ENCODE measurements at regions not wholly inside any gene's neighbourhood (a gene's known extent, or its start where the extent isn't known, plus 50 kb on each side); places are given as distances from the start of the nearest gene placed in this dataset.
"Not testable (repeated sequence)": the region's sequence is repeated elsewhere in the genome, so short reads cannot be mapped to it uniquely, and the experiment has no call there.

DNA sequence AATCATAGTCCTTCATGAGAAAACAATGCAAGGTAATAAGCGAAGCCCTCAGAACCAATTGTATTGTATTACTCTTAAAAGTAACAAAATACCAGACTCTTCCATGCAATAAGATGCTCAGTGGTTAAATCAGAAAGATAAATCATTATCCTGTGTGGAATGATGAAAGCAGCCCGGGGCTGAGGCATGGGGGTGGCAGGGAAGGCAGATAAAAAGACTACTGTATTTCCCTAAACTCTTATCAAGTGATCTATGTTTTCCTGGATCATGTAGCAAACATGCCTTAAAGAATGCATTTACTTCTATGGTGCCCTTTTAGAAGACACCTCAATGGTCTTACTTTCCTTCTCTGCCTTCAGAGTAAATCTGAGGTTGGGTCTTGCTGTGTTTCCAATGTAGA, 105.6 kb upstream of the DAPK1 start:
- DNase-seq (ENCODE audit: low read depth in 1 of 2, low spot score in 1 of 2): no peak

GRCh38 chr9:87393706-87394230, 103.9 kb upstream of the DAPK1 start:
- no peak for DNase-seq (ENCODE audit: low read depth in 1 of 2, low spot score in 1 of 2)

- DNase-seq (ENCODE audit: low read depth in 1 of 2, low spot score in 1 of 2): no peak
Measured at GRCh38 chr9:87395804-87396479, 101.7 kb upstream of the DAPK1 start.

DNA sequence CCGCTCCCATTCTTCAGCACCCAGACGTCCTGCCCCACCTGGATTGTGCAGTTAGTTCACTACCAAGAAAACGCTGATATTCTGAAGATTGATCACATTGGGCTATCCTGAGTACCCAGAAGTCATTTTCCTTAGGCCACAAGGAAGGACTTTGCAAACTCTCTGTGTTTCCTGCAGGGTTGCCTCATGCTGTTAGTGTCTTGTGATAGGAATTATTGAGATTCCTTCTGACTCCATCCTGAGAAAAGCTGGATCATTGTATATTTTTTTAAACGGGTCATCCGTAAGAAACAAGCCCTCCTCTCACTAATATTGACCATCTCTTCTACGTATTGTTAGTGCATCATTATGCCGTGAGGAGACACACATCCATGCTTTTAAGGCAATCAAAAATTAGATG, 96.0 kb upstream of the DAPK1 start:
- DNase-seq (ENCODE audit: low read depth in 1 of 2, low spot score in 1 of 2): no peak

GRCh38 chr9:87402537-87402936, 95.1 kb upstream of the DAPK1 start:
- DNase-seq (ENCODE audit: low read depth in 1 of 2, low spot score in 1 of 2): no peak

DNA sequence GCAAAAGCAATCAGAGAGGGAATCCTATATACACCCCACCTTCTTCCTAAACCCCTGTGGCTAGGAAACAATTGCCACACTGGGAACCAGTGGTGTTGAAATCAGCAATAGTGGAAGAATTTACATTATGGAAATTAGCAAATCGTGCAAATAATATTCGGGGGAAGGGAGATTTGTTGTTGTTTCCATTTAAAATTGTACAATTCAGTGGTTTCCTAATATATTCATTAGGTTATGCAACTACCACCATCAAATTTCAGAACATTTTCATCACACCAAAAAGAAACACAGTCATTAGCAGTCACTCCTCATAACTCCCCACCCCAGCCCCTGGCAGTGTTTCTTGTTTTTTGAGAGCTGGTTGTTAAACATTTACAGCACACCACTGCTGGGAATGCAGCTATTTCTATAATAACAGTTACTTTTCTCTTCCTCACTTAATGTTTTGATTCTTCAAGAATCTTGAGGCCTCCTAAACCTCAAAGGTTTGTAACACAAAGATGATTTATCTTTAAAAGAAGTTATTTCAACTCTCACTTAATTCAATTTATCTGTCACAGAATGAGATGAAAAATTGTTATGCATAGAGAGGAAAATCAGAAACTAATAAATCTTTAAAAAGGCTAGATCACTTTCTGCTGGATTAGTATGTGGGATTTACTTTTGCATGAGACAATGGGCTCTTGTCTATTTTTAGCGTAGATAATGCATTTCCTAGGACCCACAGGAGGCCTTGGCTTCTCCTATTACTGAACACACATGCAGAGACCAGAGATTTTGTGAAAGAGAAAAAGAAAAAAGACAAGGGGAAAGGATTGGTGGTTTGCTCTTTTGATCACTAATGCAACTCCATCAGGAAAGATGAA, 91.8 kb upstream of the DAPK1 start:
- no peak for DNase-seq (ENCODE audit: low read depth in 1 of 2, low spot score in 1 of 2)

DNA sequence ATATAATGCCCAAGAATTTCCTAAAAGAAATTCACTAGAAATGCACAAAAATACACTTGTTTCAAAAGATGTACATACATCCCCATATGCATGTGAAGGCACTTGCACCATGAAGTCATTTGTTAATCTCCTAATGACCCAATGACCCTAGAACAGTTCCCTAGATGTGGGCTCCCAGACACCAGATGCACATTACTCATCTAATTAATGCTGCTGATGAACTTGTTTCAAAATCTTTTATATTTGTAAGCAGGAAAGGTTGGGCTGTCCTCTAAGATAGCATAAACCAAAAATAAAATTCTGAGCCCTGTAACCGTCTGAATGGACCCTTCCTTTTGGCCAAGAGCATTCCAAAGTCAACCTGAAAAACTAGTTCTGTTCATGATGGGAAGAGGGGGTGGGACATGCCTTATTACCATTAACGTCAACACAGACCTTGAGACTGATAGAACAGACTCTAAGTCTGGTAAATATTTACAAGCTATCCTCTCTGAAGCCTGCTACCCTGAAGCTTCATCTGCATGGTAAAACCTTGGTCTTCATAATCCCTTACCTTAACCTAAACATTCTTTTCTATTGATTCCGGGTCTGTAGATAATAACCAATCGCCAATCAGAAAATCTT, 91.0 kb upstream of the DAPK1 start:
- no peak for DNase-seq (ENCODE audit: low read depth in 1 of 2, low spot score in 1 of 2)

- DNase-seq (ENCODE audit: low read depth in 1 of 2, low spot score in 1 of 2): not testable (repeated sequence)
Measured at GRCh38 chr9:87410047-87411005, 87.3 kb upstream of the DAPK1 start.

- no peak for DNase-seq (ENCODE audit: low read depth in 1 of 2, low spot score in 1 of 2)
Measured at GRCh38 chr9:87420884-87421283, 76.8 kb upstream of the DAPK1 start.

DNA sequence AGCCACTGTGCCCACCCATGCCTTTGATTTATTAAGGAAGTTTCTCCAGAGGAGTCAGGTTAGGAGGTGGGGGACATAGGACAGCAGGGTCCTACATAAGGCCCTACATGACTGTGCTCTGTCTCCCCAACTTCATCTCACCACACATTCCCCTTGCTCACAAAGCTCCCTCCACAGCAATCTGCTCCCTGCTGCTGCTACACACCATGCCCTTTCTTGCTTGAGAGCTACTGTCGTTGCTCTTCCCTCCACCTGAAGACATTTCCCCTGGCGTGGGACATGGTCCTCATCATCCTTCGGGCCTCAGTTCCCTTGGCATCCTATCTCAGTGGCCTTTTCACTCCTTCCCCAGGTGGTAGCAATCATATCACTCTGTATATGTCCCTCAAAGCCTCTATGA, 75.9 kb upstream of the DAPK1 start:
- DNase-seq (ENCODE audit: low read depth in 1 of 2, low spot score in 1 of 2): no peak

- DNase-seq (ENCODE audit: low read depth in 1 of 2, low spot score in 1 of 2): no peak
Measured at GRCh38 chr9:87422999-87423398, 74.7 kb upstream of the DAPK1 start.

DNA sequence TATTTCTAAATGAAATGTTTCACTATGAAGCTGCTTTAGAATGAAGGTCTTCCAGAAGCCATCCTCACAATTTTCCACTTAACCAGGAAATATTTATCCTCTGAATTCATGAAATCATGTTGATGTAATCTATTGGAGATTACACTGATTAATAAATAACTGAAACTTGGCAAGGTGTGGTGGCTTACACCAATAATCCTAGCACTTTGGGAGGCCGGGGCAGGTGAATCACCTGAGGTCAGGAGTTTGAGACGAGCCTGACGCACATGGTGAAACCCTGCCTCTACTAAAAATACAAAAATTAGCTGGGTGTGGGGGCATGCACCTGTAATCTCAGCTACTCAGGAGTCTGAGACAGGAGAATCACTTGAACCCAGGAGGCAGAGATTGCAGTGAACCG, 73.8 kb upstream of the DAPK1 start:
- not testable (repeated sequence) for DNase-seq (ENCODE audit: low read depth in 1 of 2, low spot score in 1 of 2)

GRCh38 chr9:87425202-87425601, 72.5 kb upstream of the DAPK1 start:
- DNase-seq (ENCODE audit: low read depth in 1 of 2, low spot score in 1 of 2): no peak

DNA sequence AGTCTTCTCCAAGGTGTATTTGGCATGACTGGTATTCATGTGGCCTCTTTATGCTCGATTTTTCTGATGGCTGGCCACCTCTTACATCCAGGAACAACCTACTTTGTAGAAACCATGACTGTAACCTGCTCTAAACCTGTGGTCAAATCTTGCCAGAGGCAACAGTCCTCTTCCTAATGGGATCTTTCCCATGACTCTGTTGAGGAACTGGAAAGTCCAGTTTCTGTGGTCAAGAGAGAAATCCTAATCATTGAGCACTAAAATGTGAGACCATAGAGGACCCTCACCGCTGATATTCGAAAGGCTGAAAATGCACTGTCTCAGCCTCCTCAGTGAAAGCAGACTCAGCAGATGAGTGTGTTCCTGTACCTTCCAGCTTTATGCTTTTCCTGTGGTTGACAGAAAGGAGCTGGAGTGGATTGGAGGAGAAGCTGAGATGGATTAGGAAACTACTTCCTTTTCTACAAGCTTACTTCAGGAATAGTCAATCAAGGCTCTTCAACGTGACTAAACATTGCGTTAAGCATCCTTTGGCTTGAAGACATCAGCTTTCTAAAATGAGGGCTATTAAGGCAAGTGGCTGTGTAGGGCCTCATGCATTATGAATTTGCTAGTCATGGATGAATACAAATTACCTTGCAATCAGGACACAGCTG, 69.7 kb upstream of the DAPK1 start:
- DNase-seq (ENCODE audit: low read depth in 1 of 2, low spot score in 1 of 2): no peak

DNA sequence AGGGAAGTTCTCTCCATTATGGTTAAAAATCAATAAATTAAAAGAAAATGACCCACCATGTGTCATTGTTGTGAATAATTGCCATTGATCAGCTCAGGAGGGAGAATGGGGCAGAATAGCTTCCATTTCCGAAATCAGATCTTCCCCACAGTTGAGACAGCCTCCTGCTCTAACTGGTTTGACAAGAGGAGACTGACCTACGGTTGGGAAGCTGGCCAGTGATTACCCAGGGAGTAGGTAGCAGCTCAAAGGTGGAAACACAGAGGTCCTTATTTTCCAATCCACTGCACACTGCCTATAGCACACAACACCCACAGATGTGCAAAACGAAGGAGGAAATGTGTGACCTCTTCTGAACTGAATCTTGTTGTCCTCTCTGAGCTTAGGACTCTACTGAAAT, 69.0 kb upstream of the DAPK1 start:
- DNase-seq (ENCODE audit: low read depth in 1 of 2, low spot score in 1 of 2): no peak

GRCh38 chr9:87431837-87432236, 65.8 kb upstream of the DAPK1 start:
- no peak for DNase-seq (ENCODE audit: low read depth in 1 of 2, low spot score in 1 of 2)

GRCh38 chr9:87433853-87434252, 63.8 kb upstream of the DAPK1 start:
- DNase-seq (ENCODE audit: low read depth in 1 of 2, low spot score in 1 of 2): no peak

- no peak for DNase-seq (ENCODE audit: low read depth in 1 of 2, low spot score in 1 of 2)
Measured at GRCh38 chr9:87434366-87434765, 63.3 kb upstream of the DAPK1 start.

DNA sequence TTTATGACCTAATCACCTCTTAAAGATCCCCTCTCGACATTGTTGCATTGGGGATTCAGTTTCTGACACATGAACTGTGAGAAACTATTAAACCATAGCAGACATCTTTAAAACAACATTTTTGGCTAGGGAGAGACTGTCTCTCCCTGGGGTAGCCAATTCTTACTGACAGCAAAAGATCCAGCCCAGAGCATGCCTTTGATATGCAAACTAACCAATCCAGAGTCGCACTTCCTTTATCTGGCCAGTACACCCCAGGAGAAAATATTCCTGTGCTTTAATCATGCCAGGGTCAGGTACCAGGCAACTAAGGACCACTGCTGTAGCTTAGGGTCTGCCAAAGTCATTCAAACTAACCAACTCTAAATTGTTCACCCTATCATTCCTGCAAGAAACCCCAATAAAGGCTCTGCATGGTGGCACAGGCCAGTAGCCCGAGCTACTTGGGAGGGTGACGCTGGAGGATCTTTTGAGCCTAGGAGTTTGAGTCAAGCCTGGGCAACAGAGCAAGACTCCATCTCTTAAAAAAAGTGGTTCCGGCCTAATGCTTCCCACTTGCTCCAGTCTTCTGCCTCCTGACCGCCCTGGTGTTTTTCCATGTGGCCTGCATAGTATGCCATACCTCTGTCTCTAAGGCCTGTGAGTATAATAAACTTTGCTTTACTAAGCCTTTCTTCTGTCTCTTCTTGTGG, 62.3 kb upstream of the DAPK1 start:
- DNase-seq (ENCODE audit: low read depth in 1 of 2, low spot score in 1 of 2): no peak

- DNase-seq (ENCODE audit: low read depth in 1 of 2, low spot score in 1 of 2): no peak
Measured at GRCh38 chr9:87436716-87437115, 61.0 kb upstream of the DAPK1 start.

All from activated T-helper 1 cell treated with anti-CD3 and anti-CD28 coated beads, Interleukin-2, amount 50 U/mL, for 16 hours (primary cell).